ENCODE measurements at regions not wholly inside any gene's neighbourhood (a gene's known extent, or its start where the extent isn't known, plus 50 kb on each side); places are given as distances from the start of the nearest gene placed in this dataset.

- Mint-ChIP-seq H3K27me3 (ENCODE audit: low read depth in 2 of 2) (peaks cover 21 to 50% of the 10 kb centered on the region in 2 donors), H3K4me1 (peaks cover 13 to 25% of the 10 kb centered on the region in 2 donors), H3K27ac (no peak overlapping the region), H3K9me3 (no peaks in the 10 kb centered on the region), H3K4me3 (no peak overlapping the region), H3K36me3 (no peaks in the 10 kb centered on the region)
- intact Hi-C loops (cut with micrococcal nuclease): no loop called here
- DNase-seq (no peak), ATAC-seq (no peak)
- Histone ChIP-seq H3K9me3 (ENCODE audit: control insufficient read depth, insufficient read depth, low read length) (no peaks in the 10 kb centered on the region), H3K4me3 (ENCODE audit: low read length) (no peak overlapping the region), H3K36me3 (ENCODE audit: control insufficient read depth, insufficient read depth, low read length) (no peaks in the 10 kb centered on the region), H3K27ac (ENCODE audit: low read length) (no peak overlapping the region), H3K27me3 (ENCODE audit: control insufficient read depth, insufficient read depth, low read length) (peaks cover 3% of the 10 kb centered on the region), H3K4me1 (ENCODE audit: control insufficient read depth, insufficient read depth, low read length) (peaks cover 3% of the 10 kb centered on the region)
- WGBS (ENCODE audit: insufficient coverage): 81% methylated on average over 15 of the region's 15 CpGs
- TF ChIP-seq CTCF (IDR thresholded peaks at IDR 0.05): no peak
These were observed 313.1 kb upstream of the ZNF32 start for GRCh38 chr10:43961523-43962345.

- ATAC-seq (no peak), DNase-seq (no peak)
- Histone ChIP-seq H3K27me3 (ENCODE audit: control insufficient read depth, insufficient read depth, low read length) (peaks cover 3% of the 10 kb centered on the region), H3K36me3 (ENCODE audit: control insufficient read depth, insufficient read depth, low read length) (no peaks in the 10 kb centered on the region), H3K4me1 (ENCODE audit: control insufficient read depth, insufficient read depth, low read length) (peaks cover 3% of the 10 kb centered on the region), H3K9me3 (ENCODE audit: control insufficient read depth, insufficient read depth, low read length) (no peaks in the 10 kb centered on the region), H3K4me3 (ENCODE audit: low read length) (no peak overlapping the region), H3K27ac (ENCODE audit: low read length) (no peak overlapping the region)
- Mint-ChIP-seq H3K4me1 (peaks cover 13 to 19% of the 10 kb centered on the region in 2 donors), H3K9me3 (no peaks in the 10 kb centered on the region), H3K27ac (no peak overlapping the region), H3K4me3 (no peak overlapping the region), H3K36me3 (no peaks in the 10 kb centered on the region), H3K27me3 (ENCODE audit: low read depth in 2 of 2) (peaks cover 19 to 47% of the 10 kb centered on the region in 2 donors)
- WGBS (ENCODE audit: insufficient coverage): 90% methylated on average over 3 of the region's 4 CpGs
- TF ChIP-seq CTCF (IDR thresholded peaks at IDR 0.05): no peak
- intact Hi-C loops (cut with micrococcal nuclease): no loop called here
These were observed 312.3 kb upstream of the ZNF32 start for GRCh38 chr10:43960981-43961380.

GRCh38 chr10:43960477-43960876, 311.8 kb upstream of the ZNF32 start:
- Histone ChIP-seq H3K4me3 (ENCODE audit: low read length) (no peak overlapping the region), H3K27me3 (ENCODE audit: control insufficient read depth, insufficient read depth, low read length) (peaks cover 3% of the 10 kb centered on the region), H3K9me3 (ENCODE audit: control insufficient read depth, insufficient read depth, low read length) (no peaks in the 10 kb centered on the region), H3K4me1 (ENCODE audit: control insufficient read depth, insufficient read depth, low read length) (peaks cover 3% of the 10 kb centered on the region), H3K27ac (ENCODE audit: low read length) (no peak overlapping the region), H3K36me3 (ENCODE audit: control insufficient read depth, insufficient read depth, low read length) (no peaks in the 10 kb centered on the region)
- intact Hi-C loops (cut with micrococcal nuclease): no loop called here
- no peak for TF ChIP-seq CTCF (IDR thresholded peaks at IDR 0.05)
- H3K9me3 Mint-ChIP-seq: no peaks in the 10 kb centered on the region
- H3K4me3 Mint-ChIP-seq: no peak overlapping the region
- H3K27me3 Mint-ChIP-seq (ENCODE audit: low read depth in 2 of 2): peaks cover 15 to 46% of the 10 kb centered on the region in 2 donors
- no peak overlapping the region for H3K27ac Mint-ChIP-seq
- peaks cover 9 to 14% of the 10 kb centered on the region in 2 donors for H3K4me1 Mint-ChIP-seq
- ATAC-seq (no peak), DNase-seq (no peak)
- WGBS (ENCODE audit: insufficient coverage): 94% methylated on average over 4 of the region's 4 CpGs
- no peaks in the 10 kb centered on the region for H3K36me3 Mint-ChIP-seq

GRCh38 chr10:43960135-43960415, 311.4 kb upstream of the ZNF32 start:
- intact Hi-C loops (cut with micrococcal nuclease): no loop called here
- H3K27me3 ChIP-seq (ENCODE audit: control insufficient read depth, insufficient read depth, low read length): peaks cover under 1% of the 10 kb centered on the region
- ATAC-seq (no peak), DNase-seq (no peak)
- no peaks in the 10 kb centered on the region for H3K36me3 Mint-ChIP-seq
- H3K4me3 Mint-ChIP-seq: no peak overlapping the region
- peaks cover 5 to 10% of the 10 kb centered on the region in 2 donors for H3K4me1 Mint-ChIP-seq
- H3K4me3 ChIP-seq (ENCODE audit: low read length): no peak overlapping the region
- H3K36me3 ChIP-seq (ENCODE audit: control insufficient read depth, insufficient read depth, low read length): no peaks in the 10 kb centered on the region
- peaks cover 12 to 44% of the 10 kb centered on the region in 2 donors for H3K27me3 Mint-ChIP-seq (ENCODE audit: low read depth in 2 of 2)
- no peaks in the 10 kb centered on the region for H3K9me3 Mint-ChIP-seq
- no peaks in the 10 kb centered on the region for H3K9me3 ChIP-seq (ENCODE audit: control insufficient read depth, insufficient read depth, low read length)
- TF ChIP-seq CTCF (IDR thresholded peaks at IDR 0.05): no peak
- H3K27ac ChIP-seq (ENCODE audit: low read length): no peak overlapping the region
- peaks cover 2% of the 10 kb centered on the region for H3K4me1 ChIP-seq (ENCODE audit: control insufficient read depth, insufficient read depth, low read length)
- 59% methylated on average over 2 of the region's 2 CpGs for WGBS (ENCODE audit: insufficient coverage)
- no peak overlapping the region for H3K27ac Mint-ChIP-seq
